Bronchial epithelial cell (primary cell): ENCODE measurements at regions not wholly inside any gene's neighbourhood (a gene's known extent, or its start where the extent isn't known, plus 50 kb on each side); places are given as distances from the start of the nearest gene placed in this dataset.

Experiments used
- DNase-seq: peaks from one replicate; pipeline ENCODE4 v3.0.0-alpha.2; 2010; ENCODE audit warnings: low read depth
- FAIRE-seq: peaks from 2 replicates; lab custom pipeline; 2011; peaks lifted over from hg19 to GRCh38; lab: Jason Lieb, UNC
- H3K27me3 ChIP-seq: 2 replicates; pipeline ENCODE4 v1.5.1; 2011; ENCODE audit warnings: low read length; ENCODE audit not compliant: control insufficient read depth, insufficient read depth
- H3K36me3 ChIP-seq: 2 replicates; pipeline ENCODE4 v1.5.1; 2011; ENCODE audit warnings: low read length; ENCODE audit not compliant: control insufficient read depth, insufficient read depth
- H3K4me3 ChIP-seq: 2 replicates; pipeline ENCODE4 v1.5.1; 2011; ENCODE audit warnings: mild to moderate bottlenecking, low read depth, low read length, control low read depth
- TF ChIP-seq, protein P1 (sequence below): IDR thresholded peaks from 2 replicates; pipeline ENCODE4 v1.5.1; 2011; ENCODE audit warnings: mild to moderate bottlenecking, moderate library complexity, low read length, control low read depth, inconsistent platforms; ENCODE audit not compliant: insufficient read depth, severe bottlenecking

DNA sequence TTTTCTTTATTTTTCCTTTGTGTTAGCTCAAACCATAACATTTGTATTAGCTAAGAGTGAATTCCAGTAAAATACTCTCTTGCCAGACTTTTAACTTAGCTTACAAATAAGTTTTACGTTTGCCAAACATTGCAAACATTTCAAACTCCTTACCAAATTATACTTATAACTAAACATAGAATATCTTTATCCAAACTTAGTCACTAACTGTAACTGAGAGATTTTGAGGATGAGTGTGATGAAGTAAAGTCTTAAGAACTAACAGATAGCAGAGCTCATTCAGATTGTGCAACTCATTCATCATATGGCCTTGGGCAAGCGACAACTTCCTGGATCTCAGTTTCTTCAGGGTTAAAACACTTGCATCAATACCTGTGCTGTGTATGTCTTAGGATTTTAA, 533.7 kb downstream of the TDRD15 start:
- DNase-seq: peak; percentile 13
- H3K27me3 ChIP-seq: no peaks in the 10 kb centered on the region
- H3K4me3 ChIP-seq: no peak overlapping the region
- H3K36me3 ChIP-seq: no peaks in the 10 kb centered on the region
- TF ChIP-seq, protein P1, sequence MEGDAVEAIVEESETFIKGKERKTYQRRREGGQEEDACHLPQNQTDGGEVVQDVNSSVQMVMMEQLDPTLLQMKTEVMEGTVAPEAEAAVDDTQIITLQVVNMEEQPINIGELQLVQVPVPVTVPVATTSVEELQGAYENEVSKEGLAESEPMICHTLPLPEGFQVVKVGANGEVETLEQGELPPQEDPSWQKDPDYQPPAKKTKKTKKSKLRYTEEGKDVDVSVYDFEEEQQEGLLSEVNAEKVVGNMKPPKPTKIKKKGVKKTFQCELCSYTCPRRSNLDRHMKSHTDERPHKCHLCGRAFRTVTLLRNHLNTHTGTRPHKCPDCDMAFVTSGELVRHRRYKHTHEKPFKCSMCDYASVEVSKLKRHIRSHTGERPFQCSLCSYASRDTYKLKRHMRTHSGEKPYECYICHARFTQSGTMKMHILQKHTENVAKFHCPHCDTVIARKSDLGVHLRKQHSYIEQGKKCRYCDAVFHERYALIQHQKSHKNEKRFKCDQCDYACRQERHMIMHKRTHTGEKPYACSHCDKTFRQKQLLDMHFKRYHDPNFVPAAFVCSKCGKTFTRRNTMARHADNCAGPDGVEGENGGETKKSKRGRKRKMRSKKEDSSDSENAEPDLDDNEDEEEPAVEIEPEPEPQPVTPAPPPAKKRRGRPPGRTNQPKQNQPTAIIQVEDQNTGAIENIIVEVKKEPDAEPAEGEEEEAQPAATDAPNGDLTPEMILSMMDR: no peak
- FAIRE-seq: no peak

DNA sequence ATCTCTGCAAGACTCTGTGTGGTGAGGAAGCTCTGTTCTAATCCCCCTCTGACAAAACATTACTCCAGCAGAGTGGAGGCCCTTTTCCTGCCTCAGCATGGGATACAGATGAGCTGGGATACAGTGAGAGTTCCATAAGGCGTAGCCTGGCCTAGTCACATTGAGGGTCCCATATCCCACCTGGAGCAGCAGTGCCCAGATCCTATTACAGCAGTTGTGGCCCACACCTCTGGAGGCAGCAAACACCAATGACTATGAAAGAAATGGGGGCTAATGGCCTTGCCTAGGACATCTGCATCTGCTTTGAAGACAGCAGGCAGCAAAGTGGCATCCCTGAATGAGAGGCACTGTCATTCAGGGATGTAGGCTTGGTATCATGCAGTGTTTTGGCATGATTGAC, 534.5 kb downstream of the TDRD15 start:
- H3K4me3 ChIP-seq: no peak overlapping the region
- H3K27me3 ChIP-seq: no peaks in the 10 kb centered on the region
- FAIRE-seq: no peak
- DNase-seq: no peak
- TF ChIP-seq, protein P1: no peak
- no peaks in the 10 kb centered on the region for H3K36me3 ChIP-seq

DNA sequence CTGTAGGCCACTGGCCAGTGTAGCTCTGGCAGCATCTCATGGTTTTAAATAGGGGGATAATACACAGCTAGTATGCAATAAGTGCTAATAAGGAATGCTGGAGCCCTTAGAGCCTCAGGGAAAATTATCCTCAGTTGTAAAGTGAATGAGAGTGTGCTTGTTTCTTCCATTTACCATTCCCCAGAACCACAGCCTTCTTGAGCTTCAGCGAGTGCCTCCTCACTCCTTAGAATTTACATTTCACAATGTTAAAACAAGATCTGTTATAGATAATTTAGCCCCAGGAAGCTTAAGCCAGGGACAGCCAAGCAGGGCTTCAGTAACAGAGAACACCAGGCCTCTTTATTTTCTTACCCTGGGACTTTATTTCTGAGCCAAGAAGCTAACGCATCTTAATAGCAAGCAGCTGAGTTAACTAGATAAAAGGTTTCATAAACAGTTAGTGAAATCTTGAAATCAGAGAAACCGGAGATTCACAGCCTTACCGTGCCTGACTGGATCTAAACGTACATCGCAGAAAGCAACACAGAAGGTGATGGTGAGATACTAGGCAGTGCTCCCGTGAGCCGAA, 535.2 kb downstream of the TDRD15 start:
- no peak for FAIRE-seq
- no peak overlapping the region for H3K4me3 ChIP-seq

DNA sequence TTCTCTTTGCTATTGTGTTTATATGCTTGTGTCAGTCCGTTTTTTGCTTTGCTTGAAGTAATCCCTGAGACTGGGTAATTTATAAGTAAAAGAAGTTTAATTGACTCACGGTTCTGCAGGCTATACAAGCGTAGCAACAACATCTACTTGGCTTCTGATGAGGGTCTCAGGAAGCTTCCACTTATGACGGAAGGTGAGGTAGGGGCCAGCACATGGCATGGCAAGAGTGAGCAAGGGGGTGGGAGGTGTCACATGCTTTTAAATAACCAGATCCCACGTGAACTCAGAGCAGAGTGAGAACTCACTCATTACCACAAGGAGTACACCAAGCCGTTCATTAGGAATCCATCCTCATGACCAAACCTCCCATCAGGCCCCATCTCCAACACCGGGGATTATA, 540.3 kb downstream of the TDRD15 start:
- no peak overlapping the region for H3K4me3 ChIP-seq
- no peaks in the 10 kb centered on the region for H3K27me3 ChIP-seq
- TF ChIP-seq, protein P1: no peak
- no peaks in the 10 kb centered on the region for H3K36me3 ChIP-seq
- DNase-seq: no peak
- no peak for FAIRE-seq

More for the DNA sequence above, 535.2 kb downstream of the TDRD15 start:
- Histone ChIP-seq H3K27me3 (no peaks in the 10 kb centered on the region), H3K36me3 (no peaks in the 10 kb centered on the region)
- no peak for DNase-seq
- TF ChIP-seq, protein P1: no peak

DNA sequence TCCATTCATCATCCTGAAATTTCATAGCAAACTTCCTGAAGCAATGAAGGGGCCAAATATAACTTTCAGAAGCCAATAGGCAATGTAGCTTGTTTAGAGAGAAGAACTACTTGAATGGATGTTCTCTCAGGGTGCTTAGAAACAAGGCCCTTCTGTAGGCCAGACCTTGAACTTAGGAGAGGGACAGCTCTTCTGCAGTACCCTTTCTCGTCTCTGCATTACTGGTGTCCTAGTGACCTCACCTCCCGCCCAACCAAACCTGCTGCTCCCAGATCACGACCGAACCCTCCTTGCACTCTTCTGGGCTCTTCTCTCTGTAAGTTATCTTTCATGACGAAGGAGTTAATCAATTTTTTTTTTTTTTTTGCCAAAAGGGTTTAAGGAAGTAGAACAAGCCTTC, 543.9 kb downstream of the TDRD15 start:
- Histone ChIP-seq H3K27me3 (no peaks in the 10 kb centered on the region), H3K4me3 (no peak overlapping the region), H3K36me3 (no peaks in the 10 kb centered on the region)
- no peak for DNase-seq
- TF ChIP-seq, protein P1: no peak
- FAIRE-seq: no peak

DNA sequence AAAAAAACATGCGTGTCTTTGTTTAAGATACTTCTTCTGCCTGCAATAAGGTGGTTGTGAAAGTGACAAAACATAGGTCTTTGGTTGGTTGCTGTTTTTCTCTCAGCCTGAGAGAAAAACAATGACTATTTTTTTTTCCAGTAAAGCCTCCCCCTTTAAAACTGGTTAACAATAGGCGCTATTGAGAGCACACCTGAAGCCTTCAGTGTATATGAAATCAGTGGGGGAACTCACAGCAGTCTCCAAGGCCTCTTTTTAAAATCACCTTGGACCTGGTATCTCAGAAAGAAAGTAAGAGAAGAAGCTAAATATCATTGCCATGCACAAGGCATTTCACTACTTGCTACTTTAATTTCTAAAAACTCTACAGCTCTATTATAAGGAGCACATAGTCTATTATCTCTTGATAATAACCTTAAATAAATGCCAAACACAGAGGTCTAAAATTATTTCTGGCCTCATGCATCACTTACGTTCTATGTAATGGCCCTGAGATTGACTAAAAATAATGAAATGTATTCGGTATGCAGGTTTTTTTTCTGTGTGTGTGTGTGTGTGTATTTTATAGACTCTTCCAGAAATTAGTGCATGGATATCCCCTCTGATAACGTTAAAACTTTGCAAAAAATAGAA, 544.4 kb downstream of the TDRD15 start:
- no peak overlapping the region for H3K4me3 ChIP-seq
- no peak for FAIRE-seq
- TF ChIP-seq, protein P1: no peak

More for the DNA sequence above, 544.4 kb downstream of the TDRD15 start:
- H3K36me3 ChIP-seq: no peaks in the 10 kb centered on the region
- DNase-seq: no peak
- H3K27me3 ChIP-seq: no peaks in the 10 kb centered on the region
